LNCaP clone FGC (cell line): ENCODE measurements at regions not wholly inside any gene's neighbourhood (a gene's known extent, or its start where the extent isn't known, plus 50 kb on each side); places are given as distances from the start of the nearest gene placed in this dataset.

Source experiments
- DNase-seq: peaks from one replicate; pipeline ENCODE4 v3.0.0-alpha.2; 2011; ENCODE audit warnings: low read depth
- H3K4me3 ChIP-seq: 2 replicates; pipeline ENCODE4 v1.5.1; 2011; ENCODE audit warnings: mild to moderate bottlenecking, low read depth, low read length, control low read depth
- CTCF ChIP-seq: IDR thresholded peaks from 2 replicates; pipeline ENCODE4 v1.5.1; 2012; ENCODE audit warnings: mild to moderate bottlenecking; ENCODE audit not compliant: control insufficient read depth, insufficient read depth; ENCODE audit errors: extremely low read depth

DNA sequence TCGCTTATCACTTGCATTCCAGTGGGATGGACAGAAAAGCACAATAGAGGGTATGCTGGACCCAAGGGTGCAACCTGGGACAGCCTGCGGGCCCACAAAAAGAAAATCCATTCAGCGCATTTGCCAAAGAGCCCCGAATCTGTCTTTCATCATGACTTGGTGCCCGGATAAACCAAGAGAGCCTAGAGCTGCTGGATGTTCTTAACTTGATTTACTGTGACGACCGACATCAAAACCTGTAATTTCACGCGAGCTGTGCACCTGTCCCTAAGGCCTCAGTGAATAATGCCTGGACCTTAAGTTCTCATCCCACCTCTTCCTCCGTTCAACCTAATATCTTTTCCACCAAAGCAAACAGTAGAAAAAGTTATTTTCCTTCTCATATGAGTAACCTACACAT lies 115.5 kb upstream of the ACKR3 start:
- no peak for TF ChIP-seq CTCF
- DNase-seq: no peak
- H3K4me3 ChIP-seq: no peak overlapping the region

DNA sequence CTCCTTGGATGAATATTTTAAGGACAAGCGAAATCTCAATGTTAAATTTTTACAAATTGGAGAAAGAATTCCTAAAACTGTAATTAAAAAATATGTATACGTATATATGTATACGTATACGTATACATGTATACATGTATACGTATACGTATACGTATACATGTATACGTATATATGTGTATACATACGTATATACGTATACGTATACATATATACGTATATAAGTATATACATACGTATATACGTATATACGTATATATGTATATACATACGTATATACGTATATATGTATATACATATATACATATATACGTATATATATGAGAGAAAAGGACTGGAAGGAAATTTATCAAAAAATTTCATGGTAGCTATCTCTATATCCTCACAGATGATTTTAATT lies 110.2 kb upstream of the ACKR3 start:
- no peak for DNase-seq
- no peak overlapping the region for H3K4me3 ChIP-seq
- no peak for TF ChIP-seq CTCF

DNA sequence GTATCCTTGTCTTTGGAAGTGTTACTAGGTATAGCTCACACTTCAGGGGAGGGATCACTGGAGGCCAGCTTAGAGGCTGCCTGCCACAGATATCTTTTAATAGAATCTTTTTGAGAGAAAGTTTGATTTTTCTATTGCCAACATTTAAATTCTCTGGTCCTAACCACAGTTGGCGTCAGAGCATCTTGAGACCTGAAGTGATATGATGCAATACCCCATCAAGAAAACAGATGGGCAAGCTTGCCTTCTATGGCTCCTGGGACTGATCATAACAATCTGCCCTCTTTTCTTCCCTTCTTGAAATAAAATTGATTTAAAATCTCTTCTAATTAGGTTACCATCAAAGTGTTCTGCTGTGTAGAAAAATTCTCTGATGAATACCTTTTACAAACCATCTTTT lies 105.5 kb upstream of the ACKR3 start:
- DNase-seq: no peak
- no peak overlapping the region for H3K4me3 ChIP-seq
- TF ChIP-seq CTCF: no peak

DNA sequence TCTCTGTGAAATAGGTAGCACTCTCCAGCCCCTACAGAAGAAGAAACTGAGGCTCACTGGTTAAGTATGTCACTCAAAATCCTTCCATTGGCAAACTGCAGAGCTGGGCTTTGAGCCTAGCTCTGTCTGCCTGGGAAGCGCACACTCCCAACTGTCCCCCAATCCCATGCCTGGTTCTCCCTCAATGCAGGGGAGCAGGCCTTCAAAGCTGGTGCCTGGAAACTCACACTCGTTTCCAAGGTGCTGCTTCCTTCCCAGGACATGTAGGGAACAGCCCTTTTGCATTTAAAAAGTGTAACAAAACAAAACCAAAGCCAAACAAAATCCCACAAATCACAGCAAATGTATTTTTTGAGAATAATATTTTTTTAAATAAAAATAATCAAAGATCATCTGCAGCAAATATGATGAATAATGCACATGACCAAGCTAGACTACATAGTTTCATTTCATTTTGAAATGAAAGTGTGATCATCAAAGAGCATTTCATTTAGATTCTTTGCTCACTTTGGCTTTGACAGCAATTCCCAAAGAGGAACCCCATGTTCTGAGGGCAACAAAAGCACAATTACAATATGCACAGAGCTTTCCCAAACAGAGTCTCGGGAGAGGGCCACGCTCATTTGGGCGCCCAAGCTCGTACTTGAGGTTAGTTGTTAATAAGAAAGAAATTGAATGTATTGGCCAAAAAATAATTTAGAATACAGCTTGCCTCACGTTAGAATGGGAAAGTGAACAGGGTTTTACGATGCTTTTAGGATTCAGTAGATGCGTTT lies 96.7 kb upstream of the ACKR3 start:
- DNase-seq: no peak
- TF ChIP-seq CTCF: no peak
- H3K4me3 ChIP-seq: no peak overlapping the region

GRCh38 chr2:236473691-236474090 lies 95.9 kb upstream of the ACKR3 start:
- no peak for DNase-seq
- H3K4me3 ChIP-seq: no peak overlapping the region
- no peak for TF ChIP-seq CTCF

- H3K4me3 ChIP-seq: no peak overlapping the region
- no peak for TF ChIP-seq CTCF
- no peak for DNase-seq
Observed at GRCh38 chr2:236479814-236480213, 89.8 kb upstream of the ACKR3 start.

DNA sequence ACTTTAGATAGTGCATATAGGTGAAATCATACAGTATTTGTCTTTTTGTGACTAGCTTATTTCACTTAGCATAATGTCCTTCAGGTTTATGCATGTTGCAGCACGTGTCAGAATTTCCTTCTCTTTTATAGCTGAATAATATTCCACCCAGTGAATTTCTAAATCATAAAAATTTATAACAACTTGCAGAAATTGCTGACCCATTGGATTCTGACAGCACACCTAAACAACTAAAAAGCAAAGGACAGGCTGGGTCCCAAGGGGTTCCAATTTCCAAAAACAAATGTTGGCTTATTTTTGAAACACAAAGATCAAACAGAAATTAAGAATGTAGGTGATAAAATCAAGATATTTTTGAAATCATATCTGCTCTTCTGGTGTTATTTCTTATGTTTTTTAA lies 86.5 kb upstream of the ACKR3 start:
- no peak for DNase-seq
- no peak overlapping the region for H3K4me3 ChIP-seq
- no peak for TF ChIP-seq CTCF
